ENCODE measurements at regions not wholly inside any gene's neighbourhood (a gene's known extent, or its start where the extent isn't known, plus 50 kb on each side); places are given as distances from the start of the nearest gene placed in this dataset.
"Not testable (repeated sequence)": the region's sequence is repeated elsewhere in the genome, so short reads cannot be mapped to it uniquely, and the experiment has no call there.

GRCh38 chr4:156408749-156409148 is 455.1 kb upstream of the CTSO start:
- DNase-seq (ENCODE audit: low spot score): no peak

GRCh38 chr4:156401371-156401770 is 447.7 kb upstream of the CTSO start:
- no peak for DNase-seq (ENCODE audit: low spot score)

- no peak for DNase-seq (ENCODE audit: low spot score)
Measured at GRCh38 chr4:156396534-156396933, 442.9 kb upstream of the CTSO start.

GRCh38 chr4:156391325-156391653 is 437.6 kb upstream of the CTSO start:
- DNase-seq (ENCODE audit: low spot score): no peak

- no peak for DNase-seq (ENCODE audit: low spot score)
Measured at GRCh38 chr4:156390599-156391324, 437.1 kb upstream of the CTSO start.

GRCh38 chr4:156388826-156389225 is 435.2 kb upstream of the CTSO start:
- no peak for DNase-seq (ENCODE audit: low spot score)

- DNase-seq (ENCODE audit: low spot score): no peak
Measured at GRCh38 chr4:156378033-156378665, 424.5 kb upstream of the CTSO start.

GRCh38 chr4:156377036-156377710 is 423.5 kb upstream of the CTSO start:
- no peak for DNase-seq (ENCODE audit: low spot score)

- DNase-seq (ENCODE audit: low spot score): no peak
Measured at GRCh38 chr4:156374894-156375293, 421.2 kb upstream of the CTSO start.

- no peak for DNase-seq (ENCODE audit: low spot score)
Measured at GRCh38 chr4:156374069-156374468, 420.4 kb upstream of the CTSO start.

GRCh38 chr4:156367502-156367901 is 413.8 kb upstream of the CTSO start:
- not testable (repeated sequence) for DNase-seq (ENCODE audit: low spot score)

- DNase-seq (ENCODE audit: low spot score): no peak
Measured at GRCh38 chr4:156362581-156362980, 408.9 kb upstream of the CTSO start.

- DNase-seq (ENCODE audit: low spot score): no peak
Measured at GRCh38 chr4:156347412-156348075, 393.9 kb upstream of the CTSO start.

- DNase-seq (ENCODE audit: low spot score): no peak
Measured at GRCh38 chr4:156346959-156347385, 393.3 kb upstream of the CTSO start.

GRCh38 chr4:156344397-156344796 is 390.7 kb upstream of the CTSO start:
- no peak for DNase-seq (ENCODE audit: low spot score)

- no peak for DNase-seq (ENCODE audit: low spot score)
Measured at GRCh38 chr4:156336511-156336910, 382.8 kb upstream of the CTSO start.

GRCh38 chr4:156335721-156336120 is 382.1 kb upstream of the CTSO start:
- no peak for DNase-seq (ENCODE audit: low spot score)

GRCh38 chr4:156330436-156331031 is 376.9 kb upstream of the CTSO start:
- no peak for DNase-seq (ENCODE audit: low spot score)

- no peak for DNase-seq (ENCODE audit: low spot score)
Measured at GRCh38 chr4:156329779-156330178, 376.1 kb upstream of the CTSO start.

GRCh38 chr4:156328882-156329281 is 375.2 kb upstream of the CTSO start:
- DNase-seq (ENCODE audit: low spot score): no peak

- DNase-seq (ENCODE audit: low spot score): no peak
Measured at GRCh38 chr4:156326246-156326645, 372.6 kb upstream of the CTSO start.

- no peak for DNase-seq (ENCODE audit: low spot score)
Measured at GRCh38 chr4:156322592-156322991, 368.9 kb upstream of the CTSO start.

Data from putamen (tissue), 1 donor.